Prostate gland (tissue), 2 donors: ENCODE measurements at regions not wholly inside any gene's neighbourhood (a gene's known extent, or its start where the extent isn't known, plus 50 kb on each side); places are given as distances from the start of the nearest gene placed in this dataset.

ENCODE experiments used
- DNase-seq: peaks from one replicate; pipeline ENCODE4 v3.0.0-alpha.2; 2019; ENCODE audit warnings: low spot score
- H3K27ac ChIP-seq, 2 donors: fragments of 200-600 bp; sonication (generic); 2 replicates each; pipeline ENCODE4 v1.5.1; 2017 to 2019
- H3K27me3 ChIP-seq: fragments of 200-600 bp; sonication (generic); replicated peaks from 2 replicates; pipeline ENCODE4 v1.5.1; 2019; ENCODE audit not compliant: insufficient read depth
- H3K36me3 ChIP-seq, 2 donors: fragments of 200-600 bp; sonication (generic); 1 replicate in 1 of 2; 2 replicates in 1 of 2; pipeline versions ENCODE4 v1.5.1 to v1.8.1; 2017 to 2019
- H3K4me1 ChIP-seq: fragments of 200-600 bp; sonication (generic); replicated peaks from 2 replicates; pipeline ENCODE4 v1.5.1; 2019
- H3K4me3 ChIP-seq, 2 donors: fragments of 200-600 bp; sonication (generic); 2 replicates each; pipeline ENCODE4 v1.5.1; 2017 to 2019
- H3K9me3 ChIP-seq: fragments of 200-600 bp; sonication (generic); 2 replicates; pipeline ENCODE4 v1.5.1; 2017
- POLR2A ChIP-seq: fragments of 450-650 bp; IDR thresholded peaks from one replicate; pipeline ENCODE4 v1.6.1; 2016; ENCODE audit warnings: antibody characterized with exemption, mild to moderate bottlenecking
- POLR2AphosphoS5 ChIP-seq: sonication (generic); formaldehyde crosslinking; IDR thresholded peaks from one replicate; pipeline ENCODE4 v1.6.1; 2017; ENCODE audit warnings: antibody characterized with exemption
- WGBS: methylation state at CpG from one replicate; pipeline ENCODE4 v1.1.5; 2018; 5-methylcytosine and 5-hydroxymethylcytosine counted together
- intact Hi-C: fragments of 100-400 bp; cut with DNase I; formaldehyde crosslinking; loops from one replicate; pipeline ENCODE4 v1.14.2; 2022
- TF ChIP-seq, protein P1 (sequence below), 4 experiments: fragments of 200-600 bp in 2 of 4; fragments of 450-650 bp in 2 of 4; sonication (generic) in 2 of 4; IDR thresholded peaks; 1 replicate in 3 of 4; 2 replicates in 1 of 4; pipeline ENCODE4 v1.5.1; 2016 to 2019; ENCODE audit warnings: antibody characterized with exemption in 4 of 4, mild to moderate bottlenecking in 2 of 4, moderate library complexity in 2 of 4

DNA sequence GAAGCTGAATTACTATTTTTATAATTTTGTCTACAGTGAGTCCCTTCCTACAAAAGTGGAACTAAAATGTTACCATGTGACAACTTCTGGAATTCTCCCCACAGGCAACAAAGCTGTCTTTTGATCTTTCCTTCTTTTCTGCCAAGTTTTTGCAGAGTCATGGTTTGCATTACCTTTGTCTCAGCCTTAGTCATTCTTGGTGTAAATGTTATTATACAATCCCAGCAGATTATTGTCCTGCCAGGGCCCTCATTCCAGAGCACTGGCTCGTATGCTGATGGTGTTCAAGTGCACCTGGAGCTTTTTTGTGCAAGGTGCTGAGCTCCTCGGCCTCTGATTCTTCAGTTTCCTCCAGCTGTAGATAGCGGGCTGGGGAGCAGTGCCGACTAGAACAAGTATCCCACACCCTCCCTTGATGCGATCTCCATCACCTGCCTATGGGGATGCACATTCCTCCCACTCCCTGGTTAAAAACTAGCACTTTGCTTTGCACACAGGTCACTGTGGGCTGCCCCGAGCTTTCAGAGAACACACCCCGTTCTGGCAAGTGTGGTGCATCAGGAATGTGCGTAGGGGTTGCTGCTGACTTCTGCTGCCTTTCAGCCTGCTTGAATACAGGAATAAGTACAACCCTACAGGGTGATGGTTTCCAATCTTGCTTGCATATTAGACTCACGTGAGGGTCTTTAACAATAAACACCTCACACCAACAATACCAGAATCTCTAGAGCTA lies 263.6 kb downstream of the RNF144A start:
- no peaks in the 10 kb centered on the region for H3K27me3 ChIP-seq
- H3K4me1 ChIP-seq: no peaks in the 10 kb centered on the region
- WGBS: 27% methylated on average over 9 of the region's 9 CpGs
- intact Hi-C loops: no loop called here
- H3K27ac ChIP-seq: no peak overlapping the region
- no peak for TF ChIP-seq POLR2AphosphoS5
- TF ChIP-seq, protein P1, sequence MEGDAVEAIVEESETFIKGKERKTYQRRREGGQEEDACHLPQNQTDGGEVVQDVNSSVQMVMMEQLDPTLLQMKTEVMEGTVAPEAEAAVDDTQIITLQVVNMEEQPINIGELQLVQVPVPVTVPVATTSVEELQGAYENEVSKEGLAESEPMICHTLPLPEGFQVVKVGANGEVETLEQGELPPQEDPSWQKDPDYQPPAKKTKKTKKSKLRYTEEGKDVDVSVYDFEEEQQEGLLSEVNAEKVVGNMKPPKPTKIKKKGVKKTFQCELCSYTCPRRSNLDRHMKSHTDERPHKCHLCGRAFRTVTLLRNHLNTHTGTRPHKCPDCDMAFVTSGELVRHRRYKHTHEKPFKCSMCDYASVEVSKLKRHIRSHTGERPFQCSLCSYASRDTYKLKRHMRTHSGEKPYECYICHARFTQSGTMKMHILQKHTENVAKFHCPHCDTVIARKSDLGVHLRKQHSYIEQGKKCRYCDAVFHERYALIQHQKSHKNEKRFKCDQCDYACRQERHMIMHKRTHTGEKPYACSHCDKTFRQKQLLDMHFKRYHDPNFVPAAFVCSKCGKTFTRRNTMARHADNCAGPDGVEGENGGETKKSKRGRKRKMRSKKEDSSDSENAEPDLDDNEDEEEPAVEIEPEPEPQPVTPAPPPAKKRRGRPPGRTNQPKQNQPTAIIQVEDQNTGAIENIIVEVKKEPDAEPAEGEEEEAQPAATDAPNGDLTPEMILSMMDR (IDR thresholded peaks at IDR 0.05): no peak
- TF ChIP-seq POLR2A: no peak
- H3K36me3 ChIP-seq: no peaks in the 10 kb centered on the region
- H3K9me3 ChIP-seq: no peaks in the 10 kb centered on the region
- DNase-seq: no peak
- no peak overlapping the region for H3K4me3 ChIP-seq

DNA sequence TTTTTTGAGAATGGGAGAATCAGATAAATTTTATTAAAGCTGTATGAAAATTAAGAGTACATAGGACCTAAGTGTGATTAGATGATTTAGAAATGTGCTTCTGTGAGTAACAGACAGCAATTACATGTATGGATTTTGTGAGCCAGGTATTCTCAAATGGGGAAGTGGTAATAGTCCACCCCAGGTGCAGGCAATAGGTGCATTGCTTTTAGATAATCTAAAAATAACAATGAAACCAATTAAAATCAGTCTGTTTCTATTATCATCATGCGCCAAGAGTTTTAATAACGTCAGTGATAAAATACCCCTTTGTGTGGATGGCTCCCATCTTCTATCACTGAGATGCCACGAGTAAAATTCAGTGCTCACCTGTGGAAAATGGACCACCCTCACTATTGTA lies 265.3 kb downstream of the RNF144A start:
- Histone ChIP-seq H3K27me3 (no peaks in the 10 kb centered on the region), H3K36me3 (no peaks in the 10 kb centered on the region), H3K4me3 (no peak overlapping the region), H3K27ac (no peak overlapping the region), H3K9me3 (no peaks in the 10 kb centered on the region), H3K4me1 (no peaks in the 10 kb centered on the region)
- 81% methylated on average over 3 of the region's 3 CpGs for WGBS
- intact Hi-C loops: no loop called here
- DNase-seq: no peak
- TF ChIP-seq POLR2A (no peak), POLR2AphosphoS5 (no peak)
- TF ChIP-seq, protein P1 (IDR thresholded peaks at IDR 0.05): no peak

DNA sequence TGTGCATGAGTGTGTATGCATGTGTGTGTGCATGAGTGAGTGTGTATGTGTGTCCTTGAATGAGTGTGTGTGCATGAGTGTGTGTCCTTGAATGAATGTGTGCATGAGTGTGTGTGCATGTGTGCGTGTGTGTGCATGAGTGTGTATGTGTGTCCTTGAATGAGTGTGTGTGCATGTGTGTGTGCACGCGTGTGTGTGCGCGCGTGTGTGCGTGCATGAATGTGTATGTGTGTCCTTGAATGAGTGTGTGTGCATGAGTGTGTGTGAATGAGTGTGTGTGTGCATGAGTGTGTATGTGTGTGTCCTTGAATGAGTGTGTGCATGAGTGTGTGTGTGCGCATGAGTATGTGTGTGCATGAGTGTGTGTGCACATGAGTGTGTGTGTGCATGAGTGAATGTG lies 271.9 kb downstream of the RNF144A start:
- no peaks in the 10 kb centered on the region for H3K4me1 ChIP-seq
- H3K27ac ChIP-seq: no peak overlapping the region
- no peaks in the 10 kb centered on the region for H3K9me3 ChIP-seq
- H3K4me3 ChIP-seq: no peak overlapping the region
- 63% methylated on average over 8 of the region's 8 CpGs for WGBS
- no peaks in the 10 kb centered on the region for H3K27me3 ChIP-seq
- DNase-seq: no peak
- TF ChIP-seq, protein P1 (IDR thresholded peaks at IDR 0.05): no peak
- TF ChIP-seq POLR2A (no peak), POLR2AphosphoS5 (no peak)
- intact Hi-C loops: no loop called here
- H3K36me3 ChIP-seq: no peaks in the 10 kb centered on the region

DNA sequence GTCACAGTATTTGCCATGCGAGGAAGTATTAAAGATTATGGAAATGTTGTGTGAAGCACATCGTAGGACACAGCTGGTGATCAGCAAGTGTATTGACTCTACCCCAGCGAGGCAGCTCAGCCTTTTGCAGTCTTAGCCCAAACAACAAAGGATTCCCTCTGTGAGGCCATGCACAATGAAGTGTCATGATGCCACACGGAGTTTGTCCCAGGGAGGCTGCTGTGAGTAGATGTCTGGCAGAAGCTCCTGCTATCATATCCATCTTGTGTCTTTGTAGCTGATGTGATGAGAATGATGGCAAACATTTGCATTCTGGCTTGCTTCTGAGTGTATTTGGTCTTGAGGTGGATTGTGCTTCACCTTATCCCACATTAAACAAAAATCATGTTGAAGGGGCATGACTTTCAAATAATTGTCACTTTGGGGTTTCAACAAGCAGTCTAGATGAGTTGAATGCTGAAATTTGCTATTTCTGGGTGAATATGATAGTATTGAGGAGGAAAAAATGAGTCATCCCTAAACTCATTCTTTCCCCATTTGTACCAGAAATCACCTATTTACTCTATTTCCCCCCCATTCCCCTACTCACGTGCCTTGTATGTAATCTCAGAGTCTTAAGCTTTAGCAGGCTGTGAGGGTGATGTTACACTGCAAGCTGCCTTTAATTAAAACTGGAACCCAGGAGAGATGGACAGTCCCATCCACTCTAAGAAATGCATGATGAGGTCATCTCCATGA lies 273.5 kb downstream of the RNF144A start:
- TF ChIP-seq POLR2A: no peak
- no peak for TF ChIP-seq POLR2AphosphoS5
- TF ChIP-seq, protein P1 (IDR thresholded peaks at IDR 0.05): no peak
- no peak for DNase-seq
- WGBS: 73% methylated on average over 5 of the region's 5 CpGs
- H3K9me3 ChIP-seq: no peaks in the 10 kb centered on the region
- H3K36me3 ChIP-seq: no peaks in the 10 kb centered on the region
- intact Hi-C loops: no loop called here
- H3K4me3 ChIP-seq: no peak overlapping the region
- no peaks in the 10 kb centered on the region for H3K4me1 ChIP-seq
- no peak overlapping the region for H3K27ac ChIP-seq
- H3K27me3 ChIP-seq: no peaks in the 10 kb centered on the region

DNA sequence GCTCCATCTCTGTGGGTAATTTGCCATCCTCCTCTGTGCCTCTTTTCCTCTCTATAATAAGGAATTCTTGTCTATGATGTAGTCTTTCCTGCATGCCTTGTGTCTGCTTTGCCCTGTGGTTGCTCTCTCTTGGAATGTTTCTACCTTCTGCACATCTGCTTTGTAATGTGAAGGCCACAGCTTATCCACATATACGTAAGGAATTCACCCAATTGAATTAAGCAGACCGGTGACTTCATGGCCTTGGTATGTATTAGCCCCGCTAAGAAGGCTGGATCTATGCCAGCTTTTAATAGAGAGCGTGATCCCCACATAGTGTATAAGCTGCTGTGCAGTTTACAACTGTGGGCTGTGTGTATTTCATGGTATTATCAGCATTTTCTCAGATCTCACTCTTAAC lies 274.7 kb downstream of the RNF144A start:
- TF ChIP-seq POLR2A (no peak), POLR2AphosphoS5 (no peak)
- TF ChIP-seq, protein P1 (IDR thresholded peaks at IDR 0.05): no peak
- H3K4me3 ChIP-seq: no peak overlapping the region
- H3K4me1 ChIP-seq: no peaks in the 10 kb centered on the region
- no peaks in the 10 kb centered on the region for H3K36me3 ChIP-seq
- H3K27ac ChIP-seq: no peak overlapping the region
- DNase-seq: no peak
- 44% methylated on average over 4 of the region's 4 CpGs for WGBS
- no peaks in the 10 kb centered on the region for H3K27me3 ChIP-seq
- intact Hi-C loops: no loop called here
- no peaks in the 10 kb centered on the region for H3K9me3 ChIP-seq
